GM12873 (cell line): ENCODE measurements at regions not wholly inside any gene's neighbourhood (a gene's known extent, or its start where the extent isn't known, plus 50 kb on each side); places are given as distances from the start of the nearest gene placed in this dataset.

Experiments
- TF ChIP-seq, protein P1 (sequence below): IDR thresholded peaks from 2 replicates; pipeline ENCODE4 v1.5.1; 2012; ENCODE audit warnings: low read depth, mild to moderate bottlenecking, moderate library complexity, low read length, control low read depth; ENCODE audit not compliant: insufficient read depth; ENCODE audit errors: missing control alignments

DNA sequence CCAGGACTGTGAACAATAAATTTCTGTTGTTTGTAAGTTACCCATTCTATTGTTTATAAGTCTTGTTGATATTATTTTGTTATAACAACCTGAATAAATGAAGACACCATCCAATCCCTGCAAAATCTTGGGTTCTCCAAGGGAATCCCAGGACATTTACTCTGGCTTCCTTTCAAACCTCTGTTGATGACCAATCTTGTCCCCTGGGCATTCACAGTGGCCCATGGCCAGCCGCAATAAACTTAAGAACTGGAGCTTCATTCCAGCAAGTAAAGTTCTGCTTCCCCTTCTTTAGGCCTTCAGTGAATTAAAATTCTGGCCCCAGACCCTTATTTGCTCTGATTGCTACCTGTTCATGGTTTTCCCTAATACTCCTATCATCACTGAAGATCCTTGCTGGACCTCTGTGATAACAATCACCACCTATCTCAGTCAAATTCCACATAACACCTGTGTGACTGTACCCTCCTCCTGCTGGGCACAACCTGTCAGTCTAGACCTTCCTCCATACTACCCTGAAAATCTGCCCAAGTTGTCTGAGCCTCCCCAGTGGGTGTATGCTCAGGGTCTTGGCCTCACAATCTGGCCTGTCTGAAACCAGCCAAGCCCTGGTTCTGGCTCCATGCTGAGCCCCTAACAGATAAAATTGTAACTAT, 153.1 kb downstream of the SEMA6D start:
- TF ChIP-seq, protein P1, sequence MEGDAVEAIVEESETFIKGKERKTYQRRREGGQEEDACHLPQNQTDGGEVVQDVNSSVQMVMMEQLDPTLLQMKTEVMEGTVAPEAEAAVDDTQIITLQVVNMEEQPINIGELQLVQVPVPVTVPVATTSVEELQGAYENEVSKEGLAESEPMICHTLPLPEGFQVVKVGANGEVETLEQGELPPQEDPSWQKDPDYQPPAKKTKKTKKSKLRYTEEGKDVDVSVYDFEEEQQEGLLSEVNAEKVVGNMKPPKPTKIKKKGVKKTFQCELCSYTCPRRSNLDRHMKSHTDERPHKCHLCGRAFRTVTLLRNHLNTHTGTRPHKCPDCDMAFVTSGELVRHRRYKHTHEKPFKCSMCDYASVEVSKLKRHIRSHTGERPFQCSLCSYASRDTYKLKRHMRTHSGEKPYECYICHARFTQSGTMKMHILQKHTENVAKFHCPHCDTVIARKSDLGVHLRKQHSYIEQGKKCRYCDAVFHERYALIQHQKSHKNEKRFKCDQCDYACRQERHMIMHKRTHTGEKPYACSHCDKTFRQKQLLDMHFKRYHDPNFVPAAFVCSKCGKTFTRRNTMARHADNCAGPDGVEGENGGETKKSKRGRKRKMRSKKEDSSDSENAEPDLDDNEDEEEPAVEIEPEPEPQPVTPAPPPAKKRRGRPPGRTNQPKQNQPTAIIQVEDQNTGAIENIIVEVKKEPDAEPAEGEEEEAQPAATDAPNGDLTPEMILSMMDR = no peak

DNA sequence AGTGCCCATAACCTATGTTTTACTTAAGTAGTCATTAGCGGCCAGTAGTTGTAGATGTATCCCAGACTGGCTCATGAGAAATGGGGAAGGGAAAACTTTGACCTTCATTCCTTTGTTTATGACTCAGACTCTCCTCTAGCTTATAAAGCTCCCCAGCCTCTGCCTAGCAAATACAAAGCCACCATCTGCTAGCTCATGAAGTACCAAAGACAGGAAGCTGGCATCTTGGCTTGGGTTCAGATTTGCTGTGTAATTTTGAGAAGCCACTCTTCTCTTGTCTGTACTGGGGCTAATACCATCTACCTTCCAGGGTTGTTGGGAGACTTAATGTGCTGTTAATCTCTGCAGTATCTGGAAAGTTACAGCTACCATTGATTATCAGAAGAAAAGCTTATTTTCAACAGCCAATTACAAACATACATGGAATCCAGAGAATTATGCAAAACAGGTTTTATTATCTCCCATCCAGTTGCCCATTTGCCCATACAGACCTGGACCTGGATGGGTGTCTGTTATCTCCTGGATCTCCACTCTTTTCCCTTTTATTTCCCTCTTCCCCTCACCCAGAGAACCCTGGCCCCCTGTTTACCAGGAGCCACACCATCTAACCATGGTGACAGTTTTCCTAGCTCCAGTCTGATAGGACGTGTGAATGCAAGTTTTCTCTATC, 153.8 kb downstream of the SEMA6D start:
- TF ChIP-seq, protein P1 = no peak

DNA sequence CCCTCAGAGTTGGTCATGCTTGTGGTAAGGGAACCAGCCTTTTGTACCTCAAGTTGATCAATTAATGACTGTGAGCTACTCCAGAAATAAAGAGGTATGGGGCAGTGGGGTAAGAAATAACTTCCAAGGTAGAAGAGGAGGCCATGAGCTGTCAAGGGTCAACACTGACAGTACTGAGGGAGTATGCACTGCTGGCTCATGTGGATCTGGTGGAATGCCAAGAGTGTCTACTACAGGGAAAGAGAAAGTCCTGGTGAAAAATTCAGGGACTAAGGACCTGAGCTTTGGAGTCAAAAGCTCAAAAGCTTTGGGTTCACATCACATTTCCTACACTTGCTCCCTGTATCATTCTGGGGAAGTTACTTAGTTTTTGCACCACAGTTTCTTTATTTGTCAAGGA, 154.9 kb downstream of the SEMA6D start:
- TF ChIP-seq, protein P1 = no peak

DNA sequence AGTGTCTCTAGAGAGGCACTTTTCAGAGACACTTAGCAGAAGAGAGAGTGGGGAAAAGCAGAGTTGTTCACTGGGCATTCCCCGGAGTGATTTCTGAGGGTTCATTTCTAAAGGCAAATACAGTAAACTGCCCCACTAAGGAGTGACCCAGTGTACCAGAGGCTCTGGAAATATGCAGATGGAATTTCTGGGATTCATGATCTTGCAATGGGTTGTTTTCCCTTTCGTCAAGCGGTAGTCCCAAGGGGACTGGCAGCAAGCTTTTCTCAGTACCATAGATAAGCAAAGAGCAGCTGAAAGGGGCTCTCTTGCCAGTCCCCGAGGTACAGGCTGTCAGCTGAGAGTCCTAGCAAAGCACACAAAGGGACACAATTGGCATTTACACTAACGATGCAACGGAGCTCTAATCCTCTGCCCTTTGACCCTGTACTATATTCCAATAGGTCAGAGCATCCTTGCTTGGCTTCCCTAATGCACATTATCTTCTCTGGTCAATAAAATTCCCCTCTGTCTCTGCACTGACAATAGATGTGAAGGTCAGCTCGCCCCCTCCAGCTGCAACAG, 155.6 kb downstream of the SEMA6D start:
- TF ChIP-seq, protein P1 = no peak

DNA sequence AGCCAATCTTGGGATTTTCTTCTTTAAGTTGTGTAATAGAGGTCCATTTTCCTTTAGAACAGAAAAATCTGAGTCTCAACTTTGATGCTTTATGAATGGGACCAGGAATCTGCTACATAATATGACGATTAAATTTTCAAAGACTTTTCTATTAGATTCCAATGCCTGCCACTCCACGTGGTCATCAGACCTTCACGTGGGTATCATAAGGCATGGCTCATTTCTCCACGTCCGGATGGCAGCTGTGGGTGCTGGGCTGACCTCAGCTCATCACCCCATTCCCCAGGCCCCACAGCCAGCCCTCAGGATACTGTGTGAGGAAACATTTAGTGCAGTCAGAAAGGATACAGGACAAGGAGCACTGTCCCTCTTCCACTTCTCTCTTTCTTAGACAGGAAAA, 159.7 kb downstream of the SEMA6D start:
- TF ChIP-seq, protein P1 = no peak

DNA sequence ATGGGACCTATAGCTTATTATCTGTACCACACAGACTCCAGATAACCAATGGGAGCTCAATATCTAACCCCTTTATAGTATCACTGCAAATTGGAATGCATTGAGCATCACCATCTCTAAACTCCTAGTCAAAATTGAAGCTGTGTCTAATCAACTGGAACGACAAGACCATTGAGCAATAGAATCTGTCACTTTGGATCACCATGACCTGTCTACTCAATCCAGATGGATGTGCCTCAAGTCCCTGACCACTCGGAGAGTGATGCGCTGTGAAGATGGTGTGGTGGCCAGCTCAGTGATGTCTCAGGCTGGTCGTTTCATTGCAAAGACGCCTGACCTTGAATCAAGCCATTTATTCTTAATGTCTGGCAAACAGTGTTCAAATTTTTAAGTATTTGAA, 160.5 kb downstream of the SEMA6D start:
- TF ChIP-seq, protein P1 = no peak

DNA sequence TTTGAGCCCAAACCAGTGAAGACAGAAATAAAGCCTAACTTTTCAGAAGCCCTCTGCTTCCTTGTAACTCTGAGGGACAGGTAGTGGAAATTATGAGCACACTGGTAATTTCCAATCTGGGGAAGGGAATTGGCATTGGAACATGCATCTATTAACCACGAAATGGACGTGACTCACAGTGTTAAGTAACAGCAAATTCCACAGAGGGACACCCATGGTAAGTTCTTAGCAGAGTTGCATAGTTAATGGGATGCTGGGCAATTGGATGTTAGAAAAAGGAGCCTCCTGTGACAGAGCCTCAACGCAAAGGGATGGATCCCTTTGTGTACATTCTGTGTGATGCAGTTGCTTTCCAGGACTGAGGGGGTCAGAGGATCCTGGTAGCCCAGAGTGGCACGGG, 168.6 kb downstream of the SEMA6D start:
- TF ChIP-seq, protein P1 = no peak
